H9 (cell line): ENCODE measurements at regions not wholly inside any gene's neighbourhood (a gene's known extent, or its start where the extent isn't known, plus 50 kb on each side); places are given as distances from the start of the nearest gene placed in this dataset.

Experiments
- DNase-seq: peaks from one replicate; pipeline ENCODE4 v3.0.0-alpha.2; 2017
- H2AFZ ChIP-seq: one replicate; pipeline ENCODE4 v1.6.1; 2013; ENCODE audit warnings: mild to moderate bottlenecking, low read length, control low read depth, moderate library complexity
- H2AK5ac ChIP-seq: 2 replicates; pipeline ENCODE4 v1.6.1; 2013; ENCODE audit warnings: low read length, control low read depth, mixed read lengths; ENCODE audit not compliant: insufficient read length
- H2BK120ac ChIP-seq: one replicate; pipeline ENCODE4 v1.6.1; 2013; ENCODE audit warnings: low read depth, mild to moderate bottlenecking, low read length, control low read depth, inconsistent platforms; ENCODE audit not compliant: poor library complexity, severe bottlenecking
- H2BK12ac ChIP-seq: 2 replicates; pipeline ENCODE4 v1.6.1; 2013; ENCODE audit warnings: low read length, control low read depth, mixed read lengths, low read depth; ENCODE audit not compliant: insufficient read length
- H2BK15ac ChIP-seq: 2 replicates; pipeline ENCODE4 v1.6.1; 2013; ENCODE audit warnings: low read depth, low read length, control low read depth
- H2BK20ac ChIP-seq: one replicate; pipeline ENCODE4 v1.6.1; 2013; ENCODE audit warnings: low read depth, mild to moderate bottlenecking, low read length, control low read depth, inconsistent platforms; ENCODE audit not compliant: poor library complexity, severe bottlenecking
- H2BK5ac ChIP-seq: 2 replicates; pipeline ENCODE4 v1.6.1; 2013; ENCODE audit warnings: low read length, control low read depth, mixed read lengths; ENCODE audit not compliant: insufficient read length
- H3K14ac ChIP-seq: 2 replicates; pipeline ENCODE4 v1.6.1; 2013; ENCODE audit warnings: low read length, control low read depth; ENCODE audit not compliant: insufficient read depth
- H3K18ac ChIP-seq: 2 replicates; pipeline ENCODE4 v1.6.1; 2013; ENCODE audit warnings: low read depth, mild to moderate bottlenecking, mixed read lengths, low read length, control low read depth; ENCODE audit not compliant: insufficient read length
- H3K23ac ChIP-seq: 2 replicates; pipeline ENCODE4 v1.6.1; 2013; ENCODE audit warnings: low read length, control low read depth, mixed read lengths, low read depth; ENCODE audit not compliant: insufficient read length
- H3K23me2 ChIP-seq: 2 replicates; pipeline ENCODE4 v1.6.1; 2013; ENCODE audit warnings: low read depth, mild to moderate bottlenecking, mixed read lengths, low read length, control low read depth; ENCODE audit not compliant: insufficient read length, poor library complexity, severe bottlenecking
- H3K27ac ChIP-seq: 2 replicates; pipeline ENCODE4 v1.5.1; 2013; ENCODE audit warnings: low read length, control low read depth, mixed read lengths, low read depth; ENCODE audit not compliant: insufficient read length
- H3K27me3 ChIP-seq: 2 replicates; pipeline ENCODE4 v1.6.1; 2013; ENCODE audit warnings: low read length, control low read depth, inconsistent platforms; ENCODE audit not compliant: insufficient read depth
- H3K4ac ChIP-seq: 2 replicates; pipeline ENCODE4 v1.6.1; 2013; ENCODE audit warnings: low read depth, mild to moderate bottlenecking, control low read depth, inconsistent platforms, low read length, moderate library complexity
- H3K4me1 ChIP-seq: 2 replicates; pipeline ENCODE4 v1.6.1; 2013; ENCODE audit warnings: low read length, control low read depth, inconsistent platforms; ENCODE audit not compliant: insufficient read depth
- H3K4me2 ChIP-seq: 2 replicates; pipeline ENCODE4 v1.6.1; 2013; ENCODE audit warnings: low read length, control low read depth, mixed read lengths; ENCODE audit not compliant: insufficient read length, insufficient read depth
- H3K56ac ChIP-seq: 2 replicates; pipeline ENCODE4 v1.6.1; 2013; ENCODE audit warnings: low read depth, mild to moderate bottlenecking, mixed read lengths, low read length, control low read depth; ENCODE audit not compliant: insufficient read length
- H3K79me1 ChIP-seq: 2 replicates; pipeline ENCODE4 v1.6.1; 2013; ENCODE audit warnings: low read depth, mild to moderate bottlenecking, moderate library complexity, low read length, control low read depth, inconsistent platforms; ENCODE audit not compliant: insufficient read depth, poor library complexity, severe bottlenecking
- H3K79me2 ChIP-seq: 2 replicates; pipeline ENCODE4 v1.6.1; 2013; ENCODE audit warnings: low read length, control low read depth, inconsistent platforms; ENCODE audit not compliant: insufficient read depth
- H3K9ac ChIP-seq: 2 replicates; pipeline ENCODE4 v1.6.1; 2013; ENCODE audit warnings: low read length, control low read depth, mixed read lengths; ENCODE audit not compliant: insufficient read length; ENCODE audit errors: extremely low read depth
- H3K9me3 ChIP-seq: one replicate; pipeline ENCODE4 v1.6.1; 2013; ENCODE audit warnings: low read depth, low read length, inconsistent platforms; ENCODE audit not compliant: control insufficient read depth
- H3T11ph ChIP-seq: one replicate; pipeline ENCODE4 v1.6.1; 2013; ENCODE audit warnings: mild to moderate bottlenecking, low read length, control low read depth, inconsistent platforms
- H4K20me1 ChIP-seq: one replicate; pipeline ENCODE4 v1.6.1; 2013; ENCODE audit not compliant: control insufficient read depth, insufficient read length, insufficient read depth
- H4K5ac ChIP-seq: 2 replicates; pipeline ENCODE4 v1.6.1; 2013; ENCODE audit warnings: low read depth, mild to moderate bottlenecking, mixed read lengths, low read length, control low read depth; ENCODE audit not compliant: insufficient read length
- H4K8ac ChIP-seq: replicated peaks from 2 replicates; pipeline ENCODE4 v1.6.1; 2013; ENCODE audit warnings: low read length, control low read depth, mixed read lengths, low read depth; ENCODE audit not compliant: insufficient read length
- H4K91ac ChIP-seq: 2 replicates; pipeline ENCODE4 v1.6.1; 2013; ENCODE audit warnings: low read depth, mild to moderate bottlenecking, moderate library complexity, mixed read lengths, low read length, control low read depth; ENCODE audit not compliant: insufficient read length
- H3K27ac Mint-ChIP-seq, 3 experiments: 2 replicates in 2 of 3; 3 replicates in 1 of 3; pipeline ENCODE4 v1.8.0; 2020 to 2021; ENCODE audit warnings: mixed read lengths in 3 of 3, mild to moderate bottlenecking in 1 of 3, moderate library complexity in 1 of 3
- H3K27me3 Mint-ChIP-seq: 2 replicates; pipeline ENCODE4 v1.8.0; 2021; ENCODE audit warnings: low read depth, mild to moderate bottlenecking, moderate library complexity, mixed read lengths
- H3K36me3 Mint-ChIP-seq, 3 experiments: 2 replicates in 2 of 3; 3 replicates in 1 of 3; pipeline ENCODE4 v1.8.0; 2020 to 2021; ENCODE audit warnings: low read depth in 3 of 3, mixed read lengths in 3 of 3; ENCODE audit not compliant: insufficient read depth in 1 of 3
- H3K4me1 Mint-ChIP-seq, 2 experiments: 2 replicates each; pipeline ENCODE4 v1.8.0; 2020; ENCODE audit warnings: mixed read lengths in 2 of 2
- H3K4me3 Mint-ChIP-seq, 2 experiments: 2 replicates in 1 of 2; 3 replicates in 1 of 2; pipeline ENCODE4 v1.8.0; 2020 to 2021; ENCODE audit warnings: mild to moderate bottlenecking in 2 of 2, mixed read lengths in 2 of 2, moderate library complexity in 1 of 2
- H3K9me3 Mint-ChIP-seq, 2 experiments: 2 replicates in 1 of 2; 3 replicates in 1 of 2; pipeline ENCODE4 v1.8.0; 2020; ENCODE audit warnings: mild to moderate bottlenecking in 2 of 2, mixed read lengths in 2 of 2, moderate library complexity in 1 of 2
- CTCF ChIP-seq: fragments of 200-600 bp; sonication (generic); conservative IDR thresholded peaks from 3 replicates; pipeline ENCODE4 v1.8.0; 2021; ENCODE audit warnings: antibody characterized with exemption, mild to moderate bottlenecking
- whole genome bisulfite sequencing: extraction: QIAGEN DNeasy Blood & Tissue Kit; methylation state at CpG from one replicate; pipeline ENCODE4 v1.1.7; 2013; ENCODE audit warnings: missing lambda C conversion rate, low lambda C conversion rate, mixed read lengths; ENCODE audit not compliant: insufficient read length; ENCODE audit errors: extremely low coverage; 5-methylcytosine and 5-hydroxymethylcytosine counted together

GRCh38 chr7:52197221-52197620 is 838.2 kb upstream of the POM121L12 start:
- DNase-seq = no peak
- Histone ChIP-seq H2BK120ac (no peak overlapping the region), H3K9me3 (no peaks in the 10 kb centered on the region), H2BK20ac (no peak overlapping the region), H3K4ac (no peak overlapping the region), H3T11ph (no peak overlapping the region), H3K79me1 (no peaks in the 10 kb centered on the region), H3K27me3 (no peaks in the 10 kb centered on the region), H2BK5ac (no peak overlapping the region), H4K8ac (no peak overlapping the region), H4K91ac (no peak overlapping the region), H3K18ac (no peak overlapping the region), H4K20me1 (no peaks in the 10 kb centered on the region), H4K5ac (no peak overlapping the region), H3K23ac (no peak overlapping the region), H2BK15ac (no peak overlapping the region), H3K14ac (no peak overlapping the region), H2AFZ (no peak overlapping the region), H3K23me2 (no peaks in the 10 kb centered on the region), H3K56ac (no peak overlapping the region), H3K4me1 (no peaks in the 10 kb centered on the region), H3K27ac (no peak overlapping the region), H3K4me2 (no peak overlapping the region), H2AK5ac (no peak overlapping the region), H2BK12ac (no peak overlapping the region), H3K9ac (no peak overlapping the region), H3K79me2 (no peaks in the 10 kb centered on the region)
- no peaks in the 10 kb centered on the region for H3K4me1 Mint-ChIP-seq
- no peaks in the 10 kb centered on the region for H3K36me3 Mint-ChIP-seq
- H3K27ac Mint-ChIP-seq = no peak overlapping the region
- no CpG with 5 or more reads among the region's 1 CpG for WGBS
- H3K9me3 Mint-ChIP-seq = no peaks in the 10 kb centered on the region; a peak in 1 of 5 replicates
- no peaks in the 10 kb centered on the region for H3K27me3 Mint-ChIP-seq
- no peak overlapping the region for H3K4me3 Mint-ChIP-seq
- TF ChIP-seq CTCF = no peak
